Panc1 (cell line): ENCODE measurements at regions not wholly inside any gene's neighbourhood (a gene's known extent, or its start where the extent isn't known, plus 50 kb on each side); places are given as distances from the start of the nearest gene placed in this dataset.

Source experiments
- POLR2AphosphoS5 ChIP-seq: IDR thresholded peaks from 2 replicates; pipeline ENCODE4 v1.6.1; 2012; ENCODE audit warnings: mild to moderate bottlenecking, low read depth, low read length, moderate library complexity
- SIN3A ChIP-seq: IDR thresholded peaks from 2 replicates; pipeline ENCODE4 v1.6.1; 2012; ENCODE audit warnings: low read depth, mild to moderate bottlenecking, low read length, moderate library complexity, borderline replicate concordance; ENCODE audit not compliant: insufficient read depth
- TCF7L2 ChIP-seq: IDR thresholded peaks from 2 replicates; pipeline ENCODE4 v1.6.1; 2011; ENCODE audit warnings: mild to moderate bottlenecking, low read depth, low read length, inconsistent platforms
- TF ChIP-seq, protein P1 (sequence below): fragments of 450-650 bp; IDR thresholded peaks from 2 replicates; pipeline ENCODE4 v1.5.1; 2017; ENCODE audit warnings: mild to moderate bottlenecking
- TF ChIP-seq, protein P2 (sequence below), 2 experiments: IDR thresholded peaks; 2 replicates each; pipeline ENCODE4 v1.6.1; 2011 to 2012; ENCODE audit warnings: low read depth in 2 of 2, control low read depth in 1 of 2, low read length in 1 of 2, mild to moderate bottlenecking in 1 of 2, moderate library complexity in 1 of 2; ENCODE audit not compliant: insufficient read depth in 1 of 2

DNA sequence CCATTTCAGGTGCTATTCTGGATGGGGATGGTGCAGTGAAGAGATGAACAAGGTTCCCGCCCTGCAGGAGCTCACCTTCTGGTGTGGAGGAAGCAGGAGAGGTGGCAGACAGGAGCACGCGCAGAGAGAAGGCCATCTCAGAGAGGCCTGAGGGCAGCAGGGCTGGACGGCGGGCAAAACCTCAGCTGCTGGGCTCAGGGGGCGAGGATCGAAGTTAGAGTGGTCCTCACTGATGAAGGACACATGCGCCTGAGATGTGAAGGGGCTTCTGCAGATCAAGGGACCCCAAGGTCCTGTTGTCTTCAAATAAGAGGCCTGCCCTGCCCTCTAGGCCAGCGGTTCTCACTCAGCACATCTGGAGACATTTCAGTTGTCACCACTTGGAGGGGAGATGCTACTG, 198.4 kb upstream of the PMEPA1 start:
- TF ChIP-seq, protein P1, sequence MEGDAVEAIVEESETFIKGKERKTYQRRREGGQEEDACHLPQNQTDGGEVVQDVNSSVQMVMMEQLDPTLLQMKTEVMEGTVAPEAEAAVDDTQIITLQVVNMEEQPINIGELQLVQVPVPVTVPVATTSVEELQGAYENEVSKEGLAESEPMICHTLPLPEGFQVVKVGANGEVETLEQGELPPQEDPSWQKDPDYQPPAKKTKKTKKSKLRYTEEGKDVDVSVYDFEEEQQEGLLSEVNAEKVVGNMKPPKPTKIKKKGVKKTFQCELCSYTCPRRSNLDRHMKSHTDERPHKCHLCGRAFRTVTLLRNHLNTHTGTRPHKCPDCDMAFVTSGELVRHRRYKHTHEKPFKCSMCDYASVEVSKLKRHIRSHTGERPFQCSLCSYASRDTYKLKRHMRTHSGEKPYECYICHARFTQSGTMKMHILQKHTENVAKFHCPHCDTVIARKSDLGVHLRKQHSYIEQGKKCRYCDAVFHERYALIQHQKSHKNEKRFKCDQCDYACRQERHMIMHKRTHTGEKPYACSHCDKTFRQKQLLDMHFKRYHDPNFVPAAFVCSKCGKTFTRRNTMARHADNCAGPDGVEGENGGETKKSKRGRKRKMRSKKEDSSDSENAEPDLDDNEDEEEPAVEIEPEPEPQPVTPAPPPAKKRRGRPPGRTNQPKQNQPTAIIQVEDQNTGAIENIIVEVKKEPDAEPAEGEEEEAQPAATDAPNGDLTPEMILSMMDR, result no peak
- TF ChIP-seq POLR2AphosphoS5 (no peak), SIN3A (no peak), TCF7L2 (no peak)
- TF ChIP-seq, protein P2, sequence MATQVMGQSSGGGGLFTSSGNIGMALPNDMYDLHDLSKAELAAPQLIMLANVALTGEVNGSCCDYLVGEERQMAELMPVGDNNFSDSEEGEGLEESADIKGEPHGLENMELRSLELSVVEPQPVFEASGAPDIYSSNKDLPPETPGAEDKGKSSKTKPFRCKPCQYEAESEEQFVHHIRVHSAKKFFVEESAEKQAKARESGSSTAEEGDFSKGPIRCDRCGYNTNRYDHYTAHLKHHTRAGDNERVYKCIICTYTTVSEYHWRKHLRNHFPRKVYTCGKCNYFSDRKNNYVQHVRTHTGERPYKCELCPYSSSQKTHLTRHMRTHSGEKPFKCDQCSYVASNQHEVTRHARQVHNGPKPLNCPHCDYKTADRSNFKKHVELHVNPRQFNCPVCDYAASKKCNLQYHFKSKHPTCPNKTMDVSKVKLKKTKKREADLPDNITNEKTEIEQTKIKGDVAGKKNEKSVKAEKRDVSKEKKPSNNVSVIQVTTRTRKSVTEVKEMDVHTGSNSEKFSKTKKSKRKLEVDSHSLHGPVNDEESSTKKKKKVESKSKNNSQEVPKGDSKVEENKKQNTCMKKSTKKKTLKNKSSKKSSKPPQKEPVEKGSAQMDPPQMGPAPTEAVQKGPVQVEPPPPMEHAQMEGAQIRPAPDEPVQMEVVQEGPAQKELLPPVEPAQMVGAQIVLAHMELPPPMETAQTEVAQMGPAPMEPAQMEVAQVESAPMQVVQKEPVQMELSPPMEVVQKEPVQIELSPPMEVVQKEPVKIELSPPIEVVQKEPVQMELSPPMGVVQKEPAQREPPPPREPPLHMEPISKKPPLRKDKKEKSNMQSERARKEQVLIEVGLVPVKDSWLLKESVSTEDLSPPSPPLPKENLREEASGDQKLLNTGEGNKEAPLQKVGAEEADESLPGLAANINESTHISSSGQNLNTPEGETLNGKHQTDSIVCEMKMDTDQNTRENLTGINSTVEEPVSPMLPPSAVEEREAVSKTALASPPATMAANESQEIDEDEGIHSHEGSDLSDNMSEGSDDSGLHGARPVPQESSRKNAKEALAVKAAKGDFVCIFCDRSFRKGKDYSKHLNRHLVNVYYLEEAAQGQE (IDR thresholded peaks at IDR 0.05; ENCODE audit: insufficient read depth in 1 of 2, low read depth in 2 of 2, low read length in 1 of 2), result no peak
